ENCODE measurements at regions not wholly inside any gene's neighbourhood (a gene's known extent, or its start where the extent isn't known, plus 50 kb on each side); places are given as distances from the start of the nearest gene placed in this dataset.

DNA sequence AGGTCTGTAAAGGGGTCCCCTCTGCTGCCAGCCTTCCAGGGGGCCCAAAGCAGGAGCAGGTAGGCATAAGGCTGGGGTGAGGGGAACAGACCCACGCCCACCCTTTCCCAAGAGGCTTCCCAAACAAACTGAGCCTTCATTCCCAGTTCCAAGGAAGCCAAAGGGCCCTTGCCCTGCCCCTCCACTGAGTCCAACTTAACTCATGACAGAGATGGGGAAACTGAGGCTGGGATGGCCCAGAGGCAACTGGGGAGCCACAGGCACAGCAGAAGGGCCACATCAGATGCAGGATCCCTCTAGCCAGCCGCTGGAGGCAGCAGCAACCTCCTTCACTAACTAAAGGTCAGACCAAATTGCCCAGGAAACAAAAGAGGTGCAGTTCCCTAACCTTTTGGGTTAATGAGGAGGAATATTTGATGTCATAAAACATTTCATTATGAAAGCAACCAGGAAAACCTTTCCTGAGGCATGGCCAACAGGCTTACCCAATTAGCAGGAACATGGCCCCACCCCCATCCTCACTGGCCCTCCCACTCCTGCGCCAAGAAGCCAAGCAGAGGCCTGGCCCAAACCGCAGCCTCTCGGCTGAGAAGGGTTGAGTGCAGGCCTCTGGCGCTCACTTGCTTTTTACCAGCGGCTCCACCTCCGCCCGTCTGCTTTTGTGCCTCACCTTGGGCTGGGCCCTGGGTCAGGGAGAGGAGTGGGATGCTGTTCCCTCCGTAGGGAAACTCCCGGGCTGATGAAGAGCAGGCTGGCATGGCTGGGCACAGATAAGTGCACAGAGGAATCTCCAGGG is 293.5 kb upstream of the RTL1 start:
- TF ChIP-seq, protein P1, sequence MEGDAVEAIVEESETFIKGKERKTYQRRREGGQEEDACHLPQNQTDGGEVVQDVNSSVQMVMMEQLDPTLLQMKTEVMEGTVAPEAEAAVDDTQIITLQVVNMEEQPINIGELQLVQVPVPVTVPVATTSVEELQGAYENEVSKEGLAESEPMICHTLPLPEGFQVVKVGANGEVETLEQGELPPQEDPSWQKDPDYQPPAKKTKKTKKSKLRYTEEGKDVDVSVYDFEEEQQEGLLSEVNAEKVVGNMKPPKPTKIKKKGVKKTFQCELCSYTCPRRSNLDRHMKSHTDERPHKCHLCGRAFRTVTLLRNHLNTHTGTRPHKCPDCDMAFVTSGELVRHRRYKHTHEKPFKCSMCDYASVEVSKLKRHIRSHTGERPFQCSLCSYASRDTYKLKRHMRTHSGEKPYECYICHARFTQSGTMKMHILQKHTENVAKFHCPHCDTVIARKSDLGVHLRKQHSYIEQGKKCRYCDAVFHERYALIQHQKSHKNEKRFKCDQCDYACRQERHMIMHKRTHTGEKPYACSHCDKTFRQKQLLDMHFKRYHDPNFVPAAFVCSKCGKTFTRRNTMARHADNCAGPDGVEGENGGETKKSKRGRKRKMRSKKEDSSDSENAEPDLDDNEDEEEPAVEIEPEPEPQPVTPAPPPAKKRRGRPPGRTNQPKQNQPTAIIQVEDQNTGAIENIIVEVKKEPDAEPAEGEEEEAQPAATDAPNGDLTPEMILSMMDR (conservative IDR thresholded peaks at IDR 0.05) = no peak
- TF ChIP-seq ZFX (IDR thresholded peaks at IDR 0.05) = no peak
